ENCODE measurements at regions not wholly inside any gene's neighbourhood (a gene's known extent, or its start where the extent isn't known, plus 50 kb on each side); places are given as distances from the start of the nearest gene placed in this dataset.
"Not testable (repeated sequence)": the region's sequence is repeated elsewhere in the genome, so short reads cannot be mapped to it uniquely, and the experiment has no call there.

- DNase-seq = not testable (repeated sequence)
Measured at GRCh38 chr20:25774203-25774602, 77.5 kb upstream of the ZNF337 start.

GRCh38 chr20:25772437-25772836, 75.8 kb upstream of the ZNF337 start:
- DNase-seq = not testable (repeated sequence)

GRCh38 chr20:25771818-25772217, 75.2 kb upstream of the ZNF337 start:
- DNase-seq = not testable (repeated sequence)

DNA sequence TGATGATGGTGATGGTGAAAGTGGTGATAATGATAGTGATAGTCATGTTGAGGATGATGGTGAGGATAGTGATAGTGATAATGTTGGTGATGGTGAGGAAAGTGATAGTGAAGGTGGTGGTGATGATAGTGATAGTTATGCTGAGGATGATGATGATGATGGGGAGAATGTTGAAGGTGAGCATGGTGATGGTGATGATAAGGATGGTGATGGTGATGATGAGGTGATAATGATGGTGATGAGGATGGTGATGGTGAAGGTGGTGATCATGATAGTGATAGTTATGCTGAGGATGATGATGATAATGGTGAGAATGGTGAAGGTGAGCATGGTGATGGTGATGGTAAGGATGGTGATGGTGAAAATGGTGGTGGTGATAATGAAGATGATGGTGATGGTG, 64.9 kb upstream of the ZNF337 start:
- no peak for DNase-seq

- not testable (repeated sequence) for DNase-seq
Measured at GRCh38 chr20:25761046-25761445, 64.4 kb upstream of the ZNF337 start.

GRCh38 chr20:25750765-25751696, 54.4 kb upstream of the ZNF337 start:
- DNase-seq = peak; percentile 75

GRCh38 chr20:25750220-25750764, 53.6 kb upstream of the ZNF337 start:
- no peak for DNase-seq

- no peak for DNase-seq
Measured at GRCh38 chr20:25749649-25750048, 53.0 kb upstream of the ZNF337 start.
